Erythroblast (primary cell): ENCODE measurements at regions not wholly inside any gene's neighbourhood (a gene's known extent, or its start where the extent isn't known, plus 50 kb on each side); places are given as distances from the start of the nearest gene placed in this dataset.

Source experiments
- DNase-seq, 2 experiments: peaks; one replicate each; lab custom pipeline; 2025; lab: John Stamatoyannopoulos, UW
- GATA1 ChIP-seq: IDR thresholded peaks from 2 replicates; pipeline ENCODE4 v1.6.1; 2011; ENCODE audit warnings: low read depth, mild to moderate bottlenecking, control low read depth, low read length, moderate library complexity
- POLR2A ChIP-seq: IDR thresholded peaks from 2 replicates; pipeline ENCODE4 v1.6.1; 2011; ENCODE audit warnings: mild to moderate bottlenecking, low read length

- TF ChIP-seq POLR2A (no peak), GATA1 (no peak)
- DNase-seq = no peak
Measured at GRCh38 chr2:114083717-114084387, 194.0 kb downstream of the ACTR3 start.

DNA sequence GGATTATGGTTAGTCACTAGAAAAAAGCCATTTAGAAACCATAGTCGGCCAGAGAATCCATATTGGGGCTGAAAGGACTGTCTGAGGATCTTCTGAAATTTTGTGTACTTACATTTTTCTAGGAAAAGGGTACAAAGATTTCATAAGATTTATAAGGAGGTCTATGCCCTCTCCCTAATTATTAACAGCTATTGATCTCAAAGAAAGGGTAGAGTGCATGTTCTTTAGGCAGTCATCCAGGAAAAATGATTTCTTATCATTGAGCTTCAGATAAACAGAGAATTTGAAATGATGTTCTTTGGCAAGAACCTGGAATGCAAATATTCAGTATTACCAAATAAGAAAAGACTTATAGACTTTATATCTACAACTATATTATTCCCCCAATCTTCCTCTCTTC lies 195.3 kb downstream of the ACTR3 start:
- no peak for DNase-seq

DNA sequence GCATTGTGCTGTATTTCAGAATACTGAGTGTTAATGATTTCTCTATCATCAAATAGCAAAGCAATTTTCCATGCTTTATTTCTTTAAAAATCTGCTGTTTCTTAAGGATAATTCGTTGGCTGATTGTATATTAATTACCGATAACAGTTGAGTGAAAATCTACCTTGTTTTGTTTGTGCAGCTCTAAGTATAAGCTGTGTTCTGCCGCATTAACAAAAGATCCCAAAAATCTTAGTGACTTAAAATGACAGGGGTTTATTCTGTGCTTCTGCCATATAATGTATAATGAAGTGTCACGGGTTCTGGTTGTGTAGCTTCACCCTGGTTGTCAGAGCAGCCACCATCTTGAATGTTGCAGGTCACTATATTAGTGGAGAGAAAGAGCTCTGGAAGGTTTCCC lies 196.1 kb downstream of the ACTR3 start:
- no peak for DNase-seq
- no peak for TF ChIP-seq POLR2A
- no peak for TF ChIP-seq GATA1

More for the DNA sequence above, 195.3 kb downstream of the ACTR3 start:
- TF ChIP-seq GATA1 (no peak), POLR2A (no peak)

DNA sequence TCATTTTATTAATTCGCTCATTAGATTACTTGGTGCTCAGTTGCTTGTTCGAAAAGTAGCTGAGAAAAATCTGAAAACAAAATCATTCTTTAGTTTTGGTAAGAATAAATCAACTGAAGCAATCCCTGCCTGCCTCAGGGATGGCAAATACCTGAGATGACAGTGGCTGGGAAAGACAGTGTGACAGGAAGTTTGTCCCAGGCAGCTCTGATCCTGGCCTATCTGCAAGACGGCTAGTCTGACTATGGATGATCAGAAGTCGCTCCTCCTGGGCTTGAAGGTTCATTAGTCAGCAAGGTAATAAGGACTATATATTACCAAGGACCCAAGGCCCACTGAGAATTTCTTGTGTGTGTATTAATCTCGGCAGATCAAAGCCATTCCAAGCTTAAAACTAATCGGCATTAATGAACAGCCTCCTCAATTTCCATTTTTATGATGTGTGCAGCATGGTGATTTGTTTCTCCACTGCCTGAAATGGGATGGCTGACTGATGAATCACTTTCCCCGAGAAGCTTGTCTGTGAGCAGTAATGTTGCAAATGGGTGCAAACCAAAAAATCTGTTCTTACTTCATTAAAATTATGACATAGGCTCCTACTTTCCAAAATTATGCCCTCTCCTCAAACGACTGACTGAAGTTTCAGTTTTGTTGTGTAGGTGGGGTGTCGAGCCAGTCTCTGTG lies 199.9 kb downstream of the ACTR3 start:
- TF ChIP-seq GATA1 (no peak), POLR2A (no peak)
- no peak for DNase-seq

DNA sequence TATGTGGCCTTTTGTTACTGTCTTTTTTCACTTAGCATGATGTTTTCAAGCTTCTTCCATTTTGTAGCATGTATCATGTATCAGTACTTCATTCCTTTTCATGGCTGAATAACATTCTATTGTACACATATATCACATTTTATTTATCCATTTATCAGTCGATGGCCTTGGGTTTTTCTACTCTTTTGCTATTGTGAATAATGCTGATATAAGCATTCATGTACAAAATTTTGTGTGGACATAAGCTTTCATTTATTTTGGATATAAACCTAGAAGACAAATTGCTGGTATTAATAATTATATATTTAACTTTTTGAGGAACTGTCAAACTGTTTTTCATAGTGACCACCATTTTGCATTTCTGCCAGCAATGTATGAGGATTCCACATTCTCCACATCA lies 201.1 kb downstream of the ACTR3 start:
- TF ChIP-seq GATA1 (no peak), POLR2A (no peak)

DNA sequence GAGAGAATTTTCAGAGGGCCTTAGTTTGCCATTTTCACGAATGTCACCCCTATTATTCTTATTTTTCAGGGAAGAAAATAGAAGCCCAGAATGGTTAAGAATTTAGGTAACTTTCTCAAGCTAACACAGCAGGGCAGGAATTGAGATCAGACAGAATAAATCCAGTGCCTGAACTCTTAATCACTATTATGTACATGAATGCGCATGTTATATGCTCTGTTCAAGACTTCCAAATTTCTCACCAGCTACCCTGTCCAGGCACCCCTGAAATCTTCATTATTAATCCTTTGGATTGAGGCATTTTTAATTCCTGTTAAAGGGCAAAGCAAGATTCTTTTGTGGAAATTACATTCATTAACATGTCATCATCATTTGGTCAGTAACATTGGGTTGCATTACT lies 218.4 kb downstream of the ACTR3 start:
- no peak for DNase-seq
- TF ChIP-seq GATA1 = no peak
- TF ChIP-seq POLR2A = no peak

More for the DNA sequence above, 201.1 kb downstream of the ACTR3 start:
- DNase-seq = no peak

GRCh38 chr2:114108824-114109416 lies 219.0 kb downstream of the ACTR3 start:
- no peak for DNase-seq
- TF ChIP-seq GATA1 (no peak), POLR2A (no peak)

DNA sequence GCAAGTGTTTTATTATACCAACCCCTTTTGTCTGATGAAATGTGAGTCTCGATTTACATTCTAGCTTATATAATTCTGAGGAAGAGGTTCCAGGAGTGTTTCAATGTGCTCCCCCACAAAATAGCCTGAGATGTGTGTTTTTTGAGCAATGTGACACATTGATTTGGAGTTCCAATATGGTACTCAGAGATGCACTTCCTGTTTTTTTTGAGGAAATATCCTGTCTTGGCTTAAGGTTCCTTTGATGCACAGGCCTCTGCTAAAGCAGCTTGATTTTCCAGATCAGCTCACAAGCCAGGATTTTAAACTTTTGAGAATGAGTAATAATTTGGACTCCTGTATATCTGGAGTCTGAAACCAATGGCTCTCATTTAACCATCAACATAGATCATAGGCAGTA lies 221.4 kb downstream of the ACTR3 start:
- no peak for DNase-seq
- TF ChIP-seq GATA1 = no peak
- no peak for TF ChIP-seq POLR2A

GRCh38 chr2:114113518-114113917 lies 223.6 kb downstream of the ACTR3 start:
- TF ChIP-seq POLR2A = no peak
- TF ChIP-seq GATA1 = no peak
- no peak for DNase-seq

DNA sequence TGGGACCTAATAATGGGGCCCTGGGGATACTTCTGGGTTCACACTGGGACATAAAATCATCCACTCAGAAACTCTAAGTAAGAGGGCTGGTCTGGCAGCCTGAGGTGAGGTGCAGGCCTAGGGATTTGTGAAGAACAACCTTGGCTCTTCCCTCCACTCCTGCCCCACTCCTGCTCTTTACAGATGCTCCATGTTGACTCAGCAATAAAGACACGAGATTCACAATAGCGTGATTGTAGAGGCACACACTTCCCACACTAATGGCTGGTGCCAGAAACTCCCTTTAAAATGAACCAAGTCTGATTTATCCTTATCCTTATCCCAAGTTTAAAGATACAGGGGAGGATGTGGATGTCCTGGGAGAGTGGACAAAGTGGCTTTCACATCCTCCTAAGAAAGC lies 228.2 kb downstream of the ACTR3 start:
- no peak for DNase-seq
- TF ChIP-seq POLR2A (no peak), GATA1 (no peak)

DNA sequence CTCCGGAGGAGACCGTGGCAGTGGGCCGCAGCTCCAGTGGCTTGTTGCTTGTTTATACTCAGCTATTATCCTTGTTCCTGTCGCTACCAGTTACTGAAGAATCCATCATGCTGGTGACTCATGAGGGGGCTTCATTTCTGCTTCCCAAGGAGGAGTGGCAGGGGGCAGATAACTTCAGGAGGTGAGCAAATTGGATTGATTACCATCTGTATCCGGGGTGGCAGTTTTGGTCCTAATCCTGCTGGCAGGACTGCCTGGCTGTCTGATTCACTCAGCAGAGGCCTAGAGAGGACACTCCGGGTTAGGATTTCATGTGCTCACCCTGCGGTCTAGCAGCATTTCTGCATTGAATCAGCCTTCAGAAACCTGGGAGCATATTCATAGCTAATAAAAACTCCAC lies 230.0 kb downstream of the ACTR3 start:
- TF ChIP-seq POLR2A = no peak
- TF ChIP-seq GATA1 = no peak
- no peak for DNase-seq

DNA sequence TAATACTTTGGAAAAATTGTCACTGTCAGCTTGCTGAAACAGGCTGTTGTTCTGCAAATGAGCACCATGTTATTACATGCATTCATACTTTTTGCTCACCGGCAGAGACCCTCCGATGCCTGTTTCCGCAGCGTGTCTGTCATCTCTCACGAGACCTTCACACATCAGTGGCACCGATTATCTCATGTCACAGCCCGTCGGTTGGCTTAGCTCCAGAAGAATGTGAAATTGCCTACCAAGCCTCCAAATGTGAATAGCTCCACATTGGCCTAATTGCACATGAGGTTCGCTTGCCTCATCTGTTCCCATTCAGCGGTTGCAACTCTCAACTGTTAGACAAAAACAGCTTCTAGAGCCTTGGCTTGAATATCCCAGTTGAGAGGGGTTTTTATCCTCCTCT lies 233.0 kb downstream of the ACTR3 start:
- no peak for DNase-seq
- no peak for TF ChIP-seq GATA1
- TF ChIP-seq POLR2A = no peak

- DNase-seq = no peak
- TF ChIP-seq GATA1 = no peak
Measured at GRCh38 chr2:114123925-114124324, 234.0 kb downstream of the ACTR3 start.

DNA sequence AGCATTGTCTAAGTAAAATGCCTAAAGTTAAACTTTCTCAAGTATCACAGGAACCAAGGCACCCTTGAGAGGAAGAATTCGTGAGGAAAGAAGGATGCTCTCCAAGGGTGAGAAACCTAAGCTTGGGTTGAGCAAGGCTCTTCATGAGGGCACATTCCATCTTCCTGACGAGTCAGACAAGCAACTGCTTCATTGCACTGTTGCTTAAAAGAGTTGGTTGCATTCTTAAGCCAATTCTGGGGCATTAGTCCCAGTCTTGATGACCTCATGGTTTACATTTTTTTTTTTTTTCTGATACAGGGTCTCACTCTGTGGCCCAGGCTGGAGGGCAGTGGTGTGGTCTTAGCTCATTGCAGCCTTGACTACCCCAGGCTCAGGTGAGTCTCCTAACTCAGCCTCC lies 237.5 kb downstream of the ACTR3 start:
- DNase-seq = no peak
- TF ChIP-seq GATA1 (no peak), POLR2A (no peak)
